WTC11 (cell line): ENCODE measurements at regions not wholly inside any gene's neighbourhood (a gene's known extent, or its start where the extent isn't known, plus 50 kb on each side); places are given as distances from the start of the nearest gene placed in this dataset.

ENCODE experiments used
- ATAC-seq: fragments of 200-7000 bp; cut with Tn5 transposase; 2 replicates; pipeline ENCODE4 v1.10.0; 2021; ENCODE audit warnings: mild to moderate bottlenecking, moderate library complexity
- CTCF ChIA-PET: fragments of 300-600 bp; sonication (Branson Sonifier 250); formaldehyde crosslinking; loops from one replicate; lab custom pipeline; 2021; ENCODE audit warnings: antibody characterized with exemption; lab: Charles Lee
- POLR2A ChIA-PET: fragments of 350-600 bp; sonication (Branson Sonifier 250); formaldehyde crosslinking; loops from one replicate; lab custom pipeline; 2021; ENCODE audit warnings: antibody characterized with exemption; lab: Charles Lee
- DNase-seq: peaks from one replicate; pipeline ENCODE4 v3.0.0; 2021; ENCODE audit warnings: low spot score
- H3K27ac Mint-ChIP-seq: 2 replicates; pipeline ENCODE4 v1.8.0; 2021; ENCODE audit warnings: mixed read lengths
- H3K27me3 Mint-ChIP-seq: 2 replicates; pipeline ENCODE4 v1.8.0; 2021; ENCODE audit warnings: low read depth, mild to moderate bottlenecking, moderate library complexity, mixed read lengths
- H3K36me3 Mint-ChIP-seq: 2 replicates; pipeline ENCODE4 v1.8.0; 2021; ENCODE audit warnings: mixed read lengths
- H3K4me1 Mint-ChIP-seq: 2 replicates; pipeline ENCODE4 v1.8.0; 2022; ENCODE audit warnings: mixed read lengths
- H3K4me3 Mint-ChIP-seq: 2 replicates; pipeline ENCODE4 v1.8.0; 2021; ENCODE audit warnings: mild to moderate bottlenecking, moderate library complexity, mixed read lengths
- H3K9me3 Mint-ChIP-seq: 2 replicates; pipeline ENCODE4 v1.8.0; 2021; ENCODE audit warnings: mixed read lengths
- GTF2I ChIP-seq: fragments of 250-450 bp; sonication (Bioruptor Pico); conservative IDR thresholded peaks from 2 replicates; pipeline ENCODE4 v1.4.0; 2021; ENCODE audit warnings: mild to moderate bottlenecking
- HMGA2 ChIP-seq: fragments of 250-450 bp; sonication (Bioruptor Pico); IDR thresholded peaks from 2 replicates; pipeline ENCODE4 v1.4.0; 2021; ENCODE audit warnings: mild to moderate bottlenecking, moderate library complexity
- NFATC4 ChIP-seq: fragments of 250-450 bp; sonication (Bioruptor Pico); IDR thresholded peaks from 2 replicates; pipeline ENCODE4 v1.9.0; 2021; ENCODE audit warnings: mild to moderate bottlenecking
- NR1H2 ChIP-seq: sonication (generic); formaldehyde crosslinking; IDR thresholded peaks from 2 replicates; pipeline ENCODE4 v1.9.0; 2021; ENCODE audit warnings: mild to moderate bottlenecking, moderate library complexity, missing genetic modification reagents
- NR3C1 ChIP-seq: sonication (generic); formaldehyde crosslinking; conservative IDR thresholded peaks from 2 replicates; pipeline ENCODE4 v1.8.1; 2023; ENCODE audit warnings: low read depth, mild to moderate bottlenecking, missing genetic modification reagents
- TP53 ChIP-seq: sonication (generic); formaldehyde crosslinking; IDR thresholded peaks from 2 replicates; pipeline ENCODE4 v1.8.1; 2023; ENCODE audit warnings: mild to moderate bottlenecking, missing genetic modification reagents
- ZNF219 ChIP-seq: sonication (generic); formaldehyde crosslinking; IDR thresholded peaks from 2 replicates; pipeline ENCODE4 v1.8.0; 2023; ENCODE audit warnings: missing genetic modification reagents, mild to moderate bottlenecking, borderline replicate concordance
- ZNF232 ChIP-seq: sonication (generic); formaldehyde crosslinking; IDR thresholded peaks from 2 replicates; pipeline ENCODE4 v1.8.0; 2022; ENCODE audit warnings: mild to moderate bottlenecking, missing genetic modification reagents
- ZNF317 ChIP-seq: sonication (generic); formaldehyde crosslinking; IDR thresholded peaks from 2 replicates; pipeline ENCODE4 v1.8.1; 2023; ENCODE audit warnings: low read depth, mild to moderate bottlenecking, moderate library complexity, missing genetic modification reagents, borderline replicate concordance
- TF ChIP-seq, protein P1 (sequence below): sonication (generic); formaldehyde crosslinking; IDR thresholded peaks from 2 replicates; pipeline ENCODE4 v1.8.0; 2022; ENCODE audit warnings: mild to moderate bottlenecking, missing genetic modification reagents
- TF ChIP-seq, protein P2 (sequence below): sonication (generic); formaldehyde crosslinking; IDR thresholded peaks from 2 replicates; pipeline ENCODE4 v1.8.0; 2022; ENCODE audit warnings: mild to moderate bottlenecking, missing genetic modification reagents
- TF ChIP-seq, protein P3 (sequence below): fragments of 250-450 bp; sonication (Bioruptor Pico); IDR thresholded peaks from 2 replicates; pipeline ENCODE4 v1.9.0; 2021; ENCODE audit warnings: mild to moderate bottlenecking, borderline replicate concordance
- TF ChIP-seq, protein P4 (sequence below): sonication (generic); formaldehyde crosslinking; IDR thresholded peaks from 2 replicates; pipeline ENCODE4 v1.8.0; 2023; ENCODE audit warnings: mild to moderate bottlenecking, missing genetic modification reagents
- TF ChIP-seq, protein P5 (sequence below): sonication (generic); formaldehyde crosslinking; IDR thresholded peaks from 2 replicates; pipeline ENCODE4 v1.8.1; 2023; ENCODE audit warnings: mild to moderate bottlenecking, missing genetic modification reagents, moderate library complexity
- TF ChIP-seq, protein P6 (sequence below): sonication (generic); formaldehyde crosslinking; IDR thresholded peaks from 2 replicates; pipeline ENCODE4 v1.8.1; 2022; ENCODE audit warnings: mild to moderate bottlenecking, moderate library complexity, missing genetic modification reagents
- TF ChIP-seq, protein P7 (sequence below): sonication (generic); formaldehyde crosslinking; conservative IDR thresholded peaks from 2 replicates; pipeline ENCODE4 v1.8.1; 2023; ENCODE audit warnings: mild to moderate bottlenecking, low read depth, missing genetic modification reagents, moderate library complexity

DNA sequence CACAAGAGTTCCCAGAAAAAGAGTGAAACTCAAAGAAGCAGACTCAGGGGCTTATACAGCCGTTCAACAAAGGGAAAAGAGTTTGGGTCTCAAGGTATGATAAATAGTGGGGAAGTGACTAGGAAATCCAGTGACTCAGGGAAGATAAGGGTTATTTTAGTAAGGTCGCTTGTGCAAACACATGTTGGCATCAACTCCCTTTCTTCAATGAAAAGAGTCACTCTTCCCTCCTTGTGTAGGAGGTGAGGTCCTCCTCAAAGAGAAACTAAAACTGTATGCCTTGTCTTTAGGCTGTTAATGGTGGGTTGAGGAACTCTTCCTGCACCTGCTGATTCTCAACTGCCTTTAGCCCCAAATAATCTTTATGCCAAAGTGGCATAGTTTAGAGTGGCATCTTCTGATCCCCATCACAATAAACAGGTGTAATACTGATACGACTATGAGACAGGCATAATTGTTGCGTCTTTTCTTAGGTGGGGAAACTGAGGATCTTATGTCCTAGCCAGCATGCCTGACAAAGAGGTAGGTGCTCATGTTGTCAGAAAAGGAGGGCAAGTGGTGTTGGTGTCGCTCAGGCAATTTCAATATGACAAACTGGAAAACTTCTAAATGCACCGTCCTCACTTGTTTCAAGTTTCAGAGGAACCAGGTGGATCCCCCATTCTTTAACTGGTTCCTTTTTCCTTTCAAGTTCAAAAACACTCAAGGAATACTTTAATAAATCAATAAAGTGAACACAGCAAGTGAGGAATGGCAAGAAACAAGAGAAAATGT lies 294.1 kb upstream of the RUNX1 start:
- H3K36me3 Mint-ChIP-seq, result peaks cover 4% of the 10 kb centered on the region; the same call in 1 of the 2 replicates
- TF ChIP-seq, protein P1, sequence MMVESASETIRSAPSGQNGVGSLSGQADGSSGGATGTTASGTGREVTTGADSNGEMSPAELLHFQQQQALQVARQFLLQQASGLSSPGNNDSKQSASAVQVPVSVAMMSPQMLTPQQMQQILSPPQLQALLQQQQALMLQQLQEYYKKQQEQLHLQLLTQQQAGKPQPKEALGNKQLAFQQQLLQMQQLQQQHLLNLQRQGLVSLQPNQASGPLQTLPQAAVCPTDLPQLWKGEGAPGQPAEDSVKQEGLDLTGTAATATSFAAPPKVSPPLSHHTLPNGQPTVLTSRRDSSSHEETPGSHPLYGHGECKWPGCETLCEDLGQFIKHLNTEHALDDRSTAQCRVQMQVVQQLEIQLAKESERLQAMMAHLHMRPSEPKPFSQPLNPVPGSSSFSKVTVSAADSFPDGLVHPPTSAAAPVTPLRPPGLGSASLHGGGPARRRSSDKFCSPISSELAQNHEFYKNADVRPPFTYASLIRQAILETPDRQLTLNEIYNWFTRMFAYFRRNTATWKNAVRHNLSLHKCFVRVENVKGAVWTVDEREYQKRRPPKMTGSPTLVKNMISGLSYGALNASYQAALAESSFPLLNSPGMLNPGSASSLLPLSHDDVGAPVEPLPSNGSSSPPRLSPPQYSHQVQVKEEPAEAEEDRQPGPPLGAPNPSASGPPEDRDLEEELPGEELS (CRISPR knock-in tag), result no peak
- no peak for TF ChIP-seq GTF2I (CRISPR knock-in tag)
- no peak for TF ChIP-seq NR1H2 (CRISPR knock-in tag)
- TF ChIP-seq ZNF219, result no peak
- TF ChIP-seq, protein P2, sequence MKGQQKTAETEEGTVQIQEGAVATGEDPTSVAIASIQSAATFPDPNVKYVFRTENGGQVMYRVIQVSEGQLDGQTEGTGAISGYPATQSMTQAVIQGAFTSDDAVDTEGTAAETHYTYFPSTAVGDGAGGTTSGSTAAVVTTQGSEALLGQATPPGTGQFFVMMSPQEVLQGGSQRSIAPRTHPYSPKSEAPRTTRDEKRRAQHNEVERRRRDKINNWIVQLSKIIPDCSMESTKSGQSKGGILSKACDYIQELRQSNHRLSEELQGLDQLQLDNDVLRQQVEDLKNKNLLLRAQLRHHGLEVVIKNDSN (CRISPR knock-in tag), result no peak
- no peak for TF ChIP-seq ZNF317
- TF ChIP-seq, protein P3, sequence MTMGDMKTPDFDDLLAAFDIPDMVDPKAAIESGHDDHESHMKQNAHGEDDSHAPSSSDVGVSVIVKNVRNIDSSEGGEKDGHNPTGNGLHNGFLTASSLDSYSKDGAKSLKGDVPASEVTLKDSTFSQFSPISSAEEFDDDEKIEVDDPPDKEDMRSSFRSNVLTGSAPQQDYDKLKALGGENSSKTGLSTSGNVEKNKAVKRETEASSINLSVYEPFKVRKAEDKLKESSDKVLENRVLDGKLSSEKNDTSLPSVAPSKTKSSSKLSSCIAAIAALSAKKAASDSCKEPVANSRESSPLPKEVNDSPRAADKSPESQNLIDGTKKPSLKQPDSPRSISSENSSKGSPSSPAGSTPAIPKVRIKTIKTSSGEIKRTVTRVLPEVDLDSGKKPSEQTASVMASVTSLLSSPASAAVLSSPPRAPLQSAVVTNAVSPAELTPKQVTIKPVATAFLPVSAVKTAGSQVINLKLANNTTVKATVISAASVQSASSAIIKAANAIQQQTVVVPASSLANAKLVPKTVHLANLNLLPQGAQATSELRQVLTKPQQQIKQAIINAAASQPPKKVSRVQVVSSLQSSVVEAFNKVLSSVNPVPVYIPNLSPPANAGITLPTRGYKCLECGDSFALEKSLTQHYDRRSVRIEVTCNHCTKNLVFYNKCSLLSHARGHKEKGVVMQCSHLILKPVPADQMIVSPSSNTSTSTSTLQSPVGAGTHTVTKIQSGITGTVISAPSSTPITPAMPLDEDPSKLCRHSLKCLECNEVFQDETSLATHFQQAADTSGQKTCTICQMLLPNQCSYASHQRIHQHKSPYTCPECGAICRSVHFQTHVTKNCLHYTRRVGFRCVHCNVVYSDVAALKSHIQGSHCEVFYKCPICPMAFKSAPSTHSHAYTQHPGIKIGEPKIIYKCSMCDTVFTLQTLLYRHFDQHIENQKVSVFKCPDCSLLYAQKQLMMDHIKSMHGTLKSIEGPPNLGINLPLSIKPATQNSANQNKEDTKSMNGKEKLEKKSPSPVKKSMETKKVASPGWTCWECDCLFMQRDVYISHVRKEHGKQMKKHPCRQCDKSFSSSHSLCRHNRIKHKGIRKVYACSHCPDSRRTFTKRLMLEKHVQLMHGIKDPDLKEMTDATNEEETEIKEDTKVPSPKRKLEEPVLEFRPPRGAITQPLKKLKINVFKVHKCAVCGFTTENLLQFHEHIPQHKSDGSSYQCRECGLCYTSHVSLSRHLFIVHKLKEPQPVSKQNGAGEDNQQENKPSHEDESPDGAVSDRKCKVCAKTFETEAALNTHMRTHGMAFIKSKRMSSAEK (CRISPR knock-in tag), result no peak
- no peak for TF ChIP-seq ZNF232 (CRISPR knock-in tag)
- TF ChIP-seq, protein P4, sequence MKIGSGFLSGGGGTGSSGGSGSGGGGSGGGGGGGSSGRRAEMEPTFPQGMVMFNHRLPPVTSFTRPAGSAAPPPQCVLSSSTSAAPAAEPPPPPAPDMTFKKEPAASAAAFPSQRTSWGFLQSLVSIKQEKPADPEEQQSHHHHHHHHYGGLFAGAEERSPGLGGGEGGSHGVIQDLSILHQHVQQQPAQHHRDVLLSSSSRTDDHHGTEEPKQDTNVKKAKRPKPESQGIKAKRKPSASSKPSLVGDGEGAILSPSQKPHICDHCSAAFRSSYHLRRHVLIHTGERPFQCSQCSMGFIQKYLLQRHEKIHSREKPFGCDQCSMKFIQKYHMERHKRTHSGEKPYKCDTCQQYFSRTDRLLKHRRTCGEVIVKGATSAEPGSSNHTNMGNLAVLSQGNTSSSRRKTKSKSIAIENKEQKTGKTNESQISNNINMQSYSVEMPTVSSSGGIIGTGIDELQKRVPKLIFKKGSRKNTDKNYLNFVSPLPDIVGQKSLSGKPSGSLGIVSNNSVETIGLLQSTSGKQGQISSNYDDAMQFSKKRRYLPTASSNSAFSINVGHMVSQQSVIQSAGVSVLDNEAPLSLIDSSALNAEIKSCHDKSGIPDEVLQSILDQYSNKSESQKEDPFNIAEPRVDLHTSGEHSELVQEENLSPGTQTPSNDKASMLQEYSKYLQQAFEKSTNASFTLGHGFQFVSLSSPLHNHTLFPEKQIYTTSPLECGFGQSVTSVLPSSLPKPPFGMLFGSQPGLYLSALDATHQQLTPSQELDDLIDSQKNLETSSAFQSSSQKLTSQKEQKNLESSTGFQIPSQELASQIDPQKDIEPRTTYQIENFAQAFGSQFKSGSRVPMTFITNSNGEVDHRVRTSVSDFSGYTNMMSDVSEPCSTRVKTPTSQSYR (CRISPR knock-in tag), result no peak
- TF ChIP-seq, protein P5, sequence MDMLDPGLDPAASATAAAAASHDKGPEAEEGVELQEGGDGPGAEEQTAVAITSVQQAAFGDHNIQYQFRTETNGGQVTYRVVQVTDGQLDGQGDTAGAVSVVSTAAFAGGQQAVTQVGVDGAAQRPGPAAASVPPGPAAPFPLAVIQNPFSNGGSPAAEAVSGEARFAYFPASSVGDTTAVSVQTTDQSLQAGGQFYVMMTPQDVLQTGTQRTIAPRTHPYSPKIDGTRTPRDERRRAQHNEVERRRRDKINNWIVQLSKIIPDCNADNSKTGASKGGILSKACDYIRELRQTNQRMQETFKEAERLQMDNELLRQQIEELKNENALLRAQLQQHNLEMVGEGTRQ (CRISPR knock-in tag), result no peak
- ATAC-seq (no peak), DNase-seq (no peak)
- POLR2A ChIA-PET, result no interaction called here
- peaks cover 24% of the 10 kb centered on the region for H3K9me3 Mint-ChIP-seq
- no peak overlapping the region for H3K27ac Mint-ChIP-seq
- H3K4me1 Mint-ChIP-seq, result peaks cover 6% of the 10 kb centered on the region
- no peak overlapping the region for H3K4me3 Mint-ChIP-seq
- H3K27me3 Mint-ChIP-seq, result no peaks in the 10 kb centered on the region; the same call in 1 of the 2 replicates
- CTCF ChIA-PET, result interaction anchor here (0.7 kb wide), 1 partner anchor 497 kb away, joined by 3 read pairs; no protein-coding TSS in a partner anchor

DNA sequence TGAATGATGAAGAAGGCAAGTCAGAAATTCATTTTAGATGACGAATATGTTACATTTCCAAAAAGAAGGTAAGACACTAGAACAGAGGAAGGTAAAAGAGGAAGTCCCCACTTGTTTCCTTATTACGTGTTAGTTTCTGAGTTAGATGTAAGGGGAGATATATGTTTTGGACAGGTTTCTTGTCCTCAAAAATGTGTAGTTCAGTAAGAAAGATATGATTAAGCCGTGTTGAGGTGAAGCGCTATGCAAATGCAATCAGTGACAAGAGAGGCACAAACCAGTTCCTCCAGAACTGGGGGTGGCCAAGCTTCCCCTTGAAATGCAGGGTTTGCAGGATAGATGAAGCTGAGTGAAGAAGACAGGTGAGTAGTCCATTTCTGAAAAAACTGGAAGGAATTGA lies 293.3 kb upstream of the RUNX1 start:
- peaks cover 6% of the 10 kb centered on the region for H3K4me1 Mint-ChIP-seq
- no peak overlapping the region for H3K4me3 Mint-ChIP-seq
- DNase-seq, result no peak
- no peak overlapping the region for H3K27ac Mint-ChIP-seq
- H3K27me3 Mint-ChIP-seq, result no peaks in the 10 kb centered on the region; the same call in 1 of the 2 replicates
- peaks cover 26% of the 10 kb centered on the region for H3K9me3 Mint-ChIP-seq
- CTCF ChIA-PET, result interaction anchor here (0.7 kb wide), 1 partner anchor 498 kb away, joined by 3 read pairs; no protein-coding TSS in a partner anchor
- POLR2A ChIA-PET, result no interaction called here
- H3K36me3 Mint-ChIP-seq, result peaks cover 4% of the 10 kb centered on the region; the same call in 1 of the 2 replicates
- ATAC-seq, result no peak
- TF ChIP-seq, protein P6, sequence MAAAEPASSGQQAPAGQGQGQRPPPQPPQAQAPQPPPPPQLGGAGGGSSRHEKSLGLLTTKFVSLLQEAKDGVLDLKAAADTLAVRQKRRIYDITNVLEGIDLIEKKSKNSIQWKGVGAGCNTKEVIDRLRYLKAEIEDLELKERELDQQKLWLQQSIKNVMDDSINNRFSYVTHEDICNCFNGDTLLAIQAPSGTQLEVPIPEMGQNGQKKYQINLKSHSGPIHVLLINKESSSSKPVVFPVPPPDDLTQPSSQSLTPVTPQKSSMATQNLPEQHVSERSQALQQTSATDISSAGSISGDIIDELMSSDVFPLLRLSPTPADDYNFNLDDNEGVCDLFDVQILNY (CRISPR knock-in tag), result no peak
- TF ChIP-seq TP53 (CRISPR knock-in tag) (no peak), ZNF232 (CRISPR knock-in tag) (no peak), NR3C1 (CRISPR knock-in tag) (no peak), HMGA2 (no peak), NFATC4 (CRISPR knock-in tag) (no peak)
- TF ChIP-seq, protein P7, sequence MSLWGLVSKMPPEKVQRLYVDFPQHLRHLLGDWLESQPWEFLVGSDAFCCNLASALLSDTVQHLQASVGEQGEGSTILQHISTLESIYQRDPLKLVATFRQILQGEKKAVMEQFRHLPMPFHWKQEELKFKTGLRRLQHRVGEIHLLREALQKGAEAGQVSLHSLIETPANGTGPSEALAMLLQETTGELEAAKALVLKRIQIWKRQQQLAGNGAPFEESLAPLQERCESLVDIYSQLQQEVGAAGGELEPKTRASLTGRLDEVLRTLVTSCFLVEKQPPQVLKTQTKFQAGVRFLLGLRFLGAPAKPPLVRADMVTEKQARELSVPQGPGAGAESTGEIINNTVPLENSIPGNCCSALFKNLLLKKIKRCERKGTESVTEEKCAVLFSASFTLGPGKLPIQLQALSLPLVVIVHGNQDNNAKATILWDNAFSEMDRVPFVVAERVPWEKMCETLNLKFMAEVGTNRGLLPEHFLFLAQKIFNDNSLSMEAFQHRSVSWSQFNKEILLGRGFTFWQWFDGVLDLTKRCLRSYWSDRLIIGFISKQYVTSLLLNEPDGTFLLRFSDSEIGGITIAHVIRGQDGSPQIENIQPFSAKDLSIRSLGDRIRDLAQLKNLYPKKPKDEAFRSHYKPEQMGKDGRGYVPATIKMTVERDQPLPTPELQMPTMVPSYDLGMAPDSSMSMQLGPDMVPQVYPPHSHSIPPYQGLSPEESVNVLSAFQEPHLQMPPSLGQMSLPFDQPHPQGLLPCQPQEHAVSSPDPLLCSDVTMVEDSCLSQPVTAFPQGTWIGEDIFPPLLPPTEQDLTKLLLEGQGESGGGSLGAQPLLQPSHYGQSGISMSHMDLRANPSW (CRISPR knock-in tag), result no peak
